Islet of Langerhans (tissue), 1 donor: ENCODE measurements at regions not wholly inside any gene's neighbourhood (a gene's known extent, or its start where the extent isn't known, plus 50 kb on each side); places are given as distances from the start of the nearest gene placed in this dataset.

Experiments
- FAIRE-seq: peaks from one replicate; lab custom pipeline; 2011; peaks lifted over from hg19 to GRCh38; lab: Jason Lieb, UNC

DNA sequence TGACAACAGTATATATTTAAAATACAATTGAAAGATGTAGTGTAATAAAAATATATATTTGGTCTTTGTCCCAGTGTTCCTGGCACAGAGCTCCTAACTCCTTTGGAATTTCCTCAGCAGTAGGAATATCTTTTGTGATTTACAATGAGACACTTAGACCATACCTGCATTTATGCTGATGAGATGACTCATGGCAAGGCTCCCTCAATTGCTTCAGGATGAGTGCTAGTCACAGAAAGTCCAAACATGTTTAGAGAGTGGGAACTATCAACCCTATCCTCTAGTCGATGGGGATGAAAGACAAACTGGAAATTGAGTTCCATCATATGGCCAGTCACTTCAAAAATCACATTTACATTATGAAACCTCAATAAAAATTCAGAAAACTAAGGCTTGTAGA, 588.3 kb upstream of the LMCD1 start:
- FAIRE-seq = no peak

- no peak for FAIRE-seq
Measured at GRCh38 chr3:7915356-7915755, 586.3 kb upstream of the LMCD1 start.

DNA sequence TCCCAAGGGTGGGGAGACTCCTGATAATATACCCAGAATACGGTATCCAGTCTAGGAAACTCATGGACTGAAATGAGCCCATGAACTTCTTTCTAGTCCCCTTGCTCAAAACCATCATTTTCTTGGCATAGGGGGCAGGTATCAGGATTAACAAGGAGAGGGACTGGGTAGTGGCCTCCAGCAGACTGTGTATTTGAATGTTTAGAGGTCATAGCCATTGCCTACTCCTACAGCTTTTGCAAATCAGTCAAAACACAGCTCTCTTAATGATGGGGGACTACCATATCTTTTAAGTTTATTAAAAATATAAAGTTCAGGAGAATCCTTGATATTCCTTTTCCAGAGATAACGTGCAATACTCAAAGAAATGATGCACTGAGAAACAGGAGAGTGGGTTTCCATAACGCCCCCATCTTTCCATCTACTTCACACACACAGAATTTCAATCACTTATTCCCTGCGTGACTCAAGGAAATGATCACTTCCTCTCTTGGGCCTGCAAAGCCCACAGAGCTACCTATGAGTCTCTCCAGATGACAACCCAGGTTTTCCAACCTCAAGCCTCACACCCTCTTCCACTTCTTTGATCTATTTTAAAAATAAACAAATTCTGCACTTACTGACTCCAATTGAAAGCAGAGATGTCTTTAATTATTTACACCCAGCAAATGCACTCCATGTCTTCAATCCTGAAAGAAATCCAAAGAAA, 584.0 kb upstream of the LMCD1 start:
- no peak for FAIRE-seq

GRCh38 chr3:7920211-7920610, 581.4 kb upstream of the LMCD1 start:
- FAIRE-seq = no peak

DNA sequence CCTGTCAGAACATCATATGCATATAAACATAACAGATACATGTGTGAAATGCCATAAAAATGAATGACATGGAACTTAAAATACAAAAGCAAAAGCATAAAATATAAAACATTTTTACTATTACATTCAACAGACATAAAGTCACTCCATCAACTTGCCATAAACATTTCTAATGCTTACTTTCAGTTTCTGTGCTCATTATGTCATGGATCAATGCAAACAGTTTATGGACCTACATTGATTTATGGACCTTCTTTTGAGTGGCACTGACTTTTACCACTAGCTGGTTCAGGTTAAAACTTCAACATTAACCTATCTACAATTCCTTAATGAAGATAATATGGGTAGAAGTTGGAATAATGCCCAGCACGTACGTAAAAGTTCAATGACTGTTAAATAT, 577.4 kb upstream of the LMCD1 start:
- no peak for FAIRE-seq

DNA sequence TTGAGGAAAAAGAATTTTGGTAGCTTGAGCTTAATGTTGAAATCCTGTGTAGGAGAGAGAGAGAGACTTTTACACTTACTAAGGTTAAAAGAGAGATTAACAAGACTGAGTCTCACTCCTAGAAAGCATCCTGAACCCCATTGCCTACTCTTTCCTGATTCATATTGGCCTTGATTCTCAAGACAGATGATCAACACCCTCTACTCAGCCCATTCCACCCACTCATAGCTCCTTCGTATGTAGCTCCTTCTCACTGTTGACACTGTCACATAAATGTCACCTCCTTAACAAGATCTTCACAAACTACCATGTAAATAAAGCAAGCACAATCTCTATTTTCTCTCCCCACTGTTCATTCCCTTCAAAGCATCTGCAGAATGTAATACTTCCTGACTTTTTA, 574.6 kb upstream of the LMCD1 start:
- no peak for FAIRE-seq

GRCh38 chr3:7927864-7928263, 573.8 kb upstream of the LMCD1 start:
- no peak for FAIRE-seq

GRCh38 chr3:7929319-7929889, 572.2 kb upstream of the LMCD1 start:
- FAIRE-seq = no peak

GRCh38 chr3:7934362-7934761, 567.3 kb upstream of the LMCD1 start:
- no peak for FAIRE-seq

GRCh38 chr3:7947930-7948329, 553.7 kb upstream of the LMCD1 start:
- FAIRE-seq = no peak

- no peak for FAIRE-seq
Measured at GRCh38 chr3:7950890-7951289, 550.7 kb upstream of the LMCD1 start.

DNA sequence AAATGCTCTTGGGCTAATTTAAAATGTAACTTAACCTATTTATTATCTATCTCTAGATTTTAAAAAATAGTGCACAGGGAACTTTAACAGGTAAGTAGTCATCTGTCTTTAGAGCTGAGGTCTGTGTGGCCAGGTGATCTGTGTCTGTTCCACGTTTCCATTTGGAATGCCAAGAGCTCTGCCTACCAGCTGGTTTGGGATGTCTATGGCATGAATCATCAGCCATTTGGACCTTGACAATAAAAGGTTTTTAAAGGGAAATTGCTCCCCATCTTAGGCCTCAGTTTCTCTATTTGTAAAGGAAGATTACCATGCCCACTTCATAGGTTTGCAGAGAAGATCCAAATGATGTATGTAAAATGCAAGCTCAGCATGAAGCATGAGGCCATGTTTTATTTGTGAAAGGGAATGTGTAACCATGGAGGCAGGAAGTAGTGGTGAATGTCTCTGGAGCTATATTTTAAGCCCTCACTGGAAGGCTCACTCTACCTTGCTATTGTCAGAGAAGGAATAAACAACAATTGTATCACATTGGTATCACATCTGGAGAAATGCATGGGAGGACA, 548.1 kb upstream of the LMCD1 start:
- no peak for FAIRE-seq

DNA sequence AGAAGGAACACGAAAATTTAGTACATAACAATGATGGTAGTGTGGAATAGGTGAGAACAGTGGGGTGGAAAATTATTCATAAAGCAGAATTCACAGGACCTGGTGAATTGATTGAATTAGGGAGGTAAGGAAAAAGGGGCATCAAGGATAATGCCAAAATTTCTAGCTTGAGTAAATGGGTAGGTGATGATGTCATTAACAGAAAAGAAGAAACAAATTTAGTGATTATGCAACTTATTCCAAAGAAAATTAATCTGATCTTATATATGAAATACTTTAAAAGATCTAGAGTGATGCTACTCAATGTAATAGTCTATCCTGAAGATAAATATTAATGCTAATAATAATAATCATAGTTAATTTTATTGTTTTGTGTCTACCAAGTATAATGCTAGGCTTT, 544.6 kb upstream of the LMCD1 start:
- no peak for FAIRE-seq

GRCh38 chr3:7959094-7959493, 542.5 kb upstream of the LMCD1 start:
- no peak for FAIRE-seq

DNA sequence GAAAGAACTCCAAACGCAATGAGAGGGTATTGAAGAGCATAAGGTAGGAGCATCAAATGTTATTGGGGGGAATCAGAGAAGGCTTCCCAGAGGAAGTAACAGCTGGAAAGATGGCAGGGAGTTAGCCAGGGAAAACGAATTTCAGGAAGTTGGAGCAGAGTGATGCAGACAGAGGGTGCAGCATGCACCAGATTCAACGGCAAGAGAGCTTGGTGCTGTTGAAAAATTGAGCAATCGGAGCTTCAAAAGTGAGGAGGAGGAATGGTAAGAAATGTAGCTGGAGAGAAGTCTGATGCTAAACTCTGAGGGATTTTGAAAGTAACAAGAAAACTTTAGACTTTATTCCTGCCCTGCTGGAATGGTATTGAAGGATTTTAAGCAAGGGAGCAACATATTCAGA, 541.0 kb upstream of the LMCD1 start:
- FAIRE-seq = no peak

DNA sequence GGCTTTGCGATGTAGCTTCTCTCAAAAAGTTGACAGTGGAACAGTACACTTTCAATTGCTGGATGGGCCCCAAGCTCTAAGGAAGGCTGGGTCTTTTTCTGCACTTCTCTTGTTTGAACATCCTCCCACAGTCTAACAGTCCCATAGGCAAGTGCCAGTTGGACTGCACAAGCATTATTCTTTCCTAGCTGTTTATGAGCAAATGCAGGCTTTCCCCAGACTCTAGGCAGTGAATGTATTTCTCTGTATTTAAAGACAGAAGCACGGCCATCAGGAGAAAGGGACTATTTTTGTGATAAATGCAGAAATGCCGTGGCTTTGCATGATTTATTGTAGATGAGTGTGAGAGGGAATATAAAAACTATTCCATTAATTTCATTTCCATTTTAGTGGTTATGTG, 539.3 kb upstream of the LMCD1 start:
- FAIRE-seq = no peak

GRCh38 chr3:7964899-7965298, 536.7 kb upstream of the LMCD1 start:
- no peak for FAIRE-seq

GRCh38 chr3:7973006-7973405, 528.6 kb upstream of the LMCD1 start:
- FAIRE-seq = no peak

GRCh38 chr3:7977245-7978086, 524.2 kb upstream of the LMCD1 start:
- FAIRE-seq = no peak

DNA sequence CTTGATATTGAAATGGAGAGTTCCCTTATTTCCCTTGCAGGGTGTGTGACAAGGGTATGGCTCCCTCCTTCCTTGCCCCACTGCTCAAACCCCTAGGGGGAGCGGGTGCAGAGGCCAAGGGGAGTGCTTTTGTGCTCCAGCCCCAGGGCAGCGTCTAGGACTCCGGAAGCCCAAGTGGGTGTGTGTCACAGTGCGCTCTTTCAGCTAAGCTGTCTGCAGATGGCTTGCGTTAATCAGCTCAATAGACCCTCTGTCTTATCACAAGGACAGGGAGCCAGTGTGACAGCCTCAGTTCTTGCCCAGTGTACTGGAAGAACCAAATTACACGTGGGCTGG, 523.6 kb upstream of the LMCD1 start:
- no peak for FAIRE-seq

DNA sequence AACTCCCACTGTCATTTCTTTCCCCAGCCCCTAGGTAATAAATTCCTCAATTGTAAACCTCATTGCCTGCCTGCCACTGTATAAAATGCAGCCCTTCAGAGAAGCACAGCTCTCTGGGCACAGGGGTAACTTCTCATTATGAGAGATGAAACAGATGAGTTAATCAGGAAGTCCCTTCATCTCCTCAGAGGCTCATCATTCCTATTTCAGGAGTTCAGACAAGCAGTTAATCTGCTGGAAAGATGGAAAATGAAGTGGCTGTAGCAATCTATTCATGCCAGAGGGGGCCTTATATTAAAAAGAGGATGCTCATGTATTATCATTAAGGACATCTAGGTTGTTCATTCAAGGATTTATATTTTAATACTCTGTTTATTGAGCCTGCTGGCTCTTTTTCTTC, 519.5 kb upstream of the LMCD1 start:
- no peak for FAIRE-seq

DNA sequence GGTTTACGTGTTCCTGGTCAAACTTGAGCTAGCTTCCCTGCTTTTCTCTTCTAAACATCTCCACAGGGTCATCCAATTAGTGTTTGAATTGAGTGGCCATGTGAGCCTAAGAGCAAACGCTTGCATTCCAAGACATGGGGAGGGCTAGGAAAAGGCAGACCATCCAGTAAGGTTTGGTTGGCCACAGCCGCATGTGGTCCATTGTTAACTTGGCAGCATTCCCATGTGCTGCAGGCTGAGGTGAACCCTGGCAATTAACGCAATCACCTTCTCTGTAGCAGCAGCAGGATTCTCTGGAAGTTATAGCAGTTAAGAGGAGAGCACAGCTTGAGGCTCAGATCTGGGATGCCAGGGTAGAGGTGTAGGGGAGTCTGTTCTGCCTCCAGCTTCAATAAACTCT, 502.2 kb upstream of the LMCD1 start:
- FAIRE-seq = no peak

- FAIRE-seq = no peak
Measured at GRCh38 chr3:8001307-8001706, 500.3 kb upstream of the LMCD1 start.
